ENCODE measurements at regions not wholly inside any gene's neighbourhood (a gene's known extent, or its start where the extent isn't known, plus 50 kb on each side); places are given as distances from the start of the nearest gene placed in this dataset.

DNA sequence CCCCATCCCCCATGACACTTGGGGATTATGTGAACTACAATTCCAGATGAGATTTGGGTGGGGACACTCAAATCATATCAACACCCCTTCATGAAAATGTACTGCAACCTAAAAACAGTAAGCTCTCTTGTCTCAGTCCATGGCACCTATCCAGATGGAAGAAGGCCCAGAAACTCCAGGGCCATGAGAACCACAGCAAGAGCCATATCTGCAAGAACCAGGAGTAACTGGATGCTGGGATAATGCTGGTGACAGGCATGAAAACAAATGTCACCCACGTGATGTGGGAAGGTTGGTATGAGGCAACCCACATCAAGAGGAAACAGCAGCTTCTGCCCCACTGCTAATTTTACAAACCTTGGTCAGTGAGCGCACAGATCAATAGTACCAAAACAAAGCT is 400.1 kb upstream of the ERCC4 start:
- H3K79me2 ChIP-seq (ENCODE audit: control insufficient read depth, insufficient read depth, low read length): no peaks in the 10 kb centered on the region
- DNase-seq (ENCODE audit: low read depth, low spot score) (no peak), FAIRE-seq (no peak)
- H3K4me1 ChIP-seq (ENCODE audit: control insufficient read depth, extremely low read depth, insufficient read depth, low read length): no peaks in the 10 kb centered on the region
- TF ChIP-seq, protein P1, sequence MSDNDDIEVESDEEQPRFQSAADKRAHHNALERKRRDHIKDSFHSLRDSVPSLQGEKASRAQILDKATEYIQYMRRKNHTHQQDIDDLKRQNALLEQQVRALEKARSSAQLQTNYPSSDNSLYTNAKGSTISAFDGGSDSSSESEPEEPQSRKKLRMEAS (IDR thresholded peaks at IDR 0.05; ENCODE audit: insufficient read depth, insufficient read length): no peak
- no peak for TF ChIP-seq POLR2AphosphoS5 (IDR thresholded peaks at IDR 0.05; ENCODE audit: insufficient read depth, low read depth, low read length)
- TF ChIP-seq MYC (IDR thresholded peaks at IDR 0.05; ENCODE audit: low read depth, low read length): no peak
- no TSS peak for BruUV-seq (replicated peaks)
- H3K9me3 ChIP-seq (replicated peaks; ENCODE audit: control insufficient read depth, insufficient read depth, low read length): peaks cover 4% of the 10 kb centered on the region
- no peak overlapping the region for H3K27ac ChIP-seq (ENCODE audit: insufficient read depth, low read depth, low read length)
- CTCF ChIA-PET: no interaction called here
- intact Hi-C loops (cut with micrococcal nuclease) (no loop called here), dilution Hi-C loops (cut with MboI; ENCODE audit: extremely low pct_ligation_motif_present, low sequenced_read_pairs) (no loop called here)
- H3K36me3 ChIP-seq (ENCODE audit: control insufficient read depth in 2 of 2, extremely low read depth in 1 of 2, insufficient read depth in 2 of 2, low read length in 2 of 2): no peaks in the 10 kb centered on the region
- H3K27me3 ChIP-seq (ENCODE audit: control insufficient read depth in 2 of 2, insufficient read depth in 2 of 2, low read length in 2 of 2): no peaks in the 10 kb centered on the region
- H2AFZ ChIP-seq (ENCODE audit: low read depth, low read length): no peak overlapping the region
- POLR2A ChIA-PET: no interaction called here
- H3K4me3 ChIP-seq (replicated peaks in 1 of 3; ENCODE audit: insufficient read depth in 1 of 3, low read depth in 1 of 3, low read length in 3 of 3): no peak overlapping the region
- no peak overlapping the region for H3K9ac ChIP-seq (replicated peaks; ENCODE audit: extremely low read depth, insufficient read depth, low read length)
- H4K20me1 ChIP-seq (replicated peaks; ENCODE audit: control insufficient read depth, extremely low read depth, insufficient read depth, low read length): no peaks in the 10 kb centered on the region
- H3K9me1 ChIP-seq (replicated peaks; ENCODE audit: control insufficient read depth, extremely low read depth, insufficient read depth, low read length): no peaks in the 10 kb centered on the region
- H3K4me2 ChIP-seq (ENCODE audit: insufficient read depth, low read length): no peak overlapping the region

DNA sequence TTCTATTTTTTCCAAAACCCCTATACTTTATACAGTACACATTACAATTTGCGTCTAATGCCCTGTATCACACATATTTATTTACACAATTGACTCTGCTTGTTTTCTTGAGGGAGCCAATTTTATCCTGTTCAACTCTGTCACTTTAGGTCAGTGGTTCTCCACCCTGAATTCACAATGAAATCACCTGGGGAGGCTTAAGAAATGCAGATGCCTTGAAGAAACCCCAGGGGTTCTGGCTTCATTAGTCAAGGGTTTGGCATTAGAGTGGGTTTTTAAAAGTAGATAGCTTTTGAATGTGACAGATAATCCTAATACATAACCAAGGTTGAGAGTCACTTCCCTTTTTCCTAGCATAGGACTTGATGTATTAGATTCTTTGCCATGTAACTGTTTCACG is 398.6 kb upstream of the ERCC4 start:
- intact Hi-C loops (cut with micrococcal nuclease): no loop called here
- Histone ChIP-seq H3K4me2 (ENCODE audit: insufficient read depth, low read length) (no peak overlapping the region), H3K9ac (replicated peaks; ENCODE audit: extremely low read depth, insufficient read depth, low read length) (no peak overlapping the region), H2AFZ (ENCODE audit: low read depth, low read length) (no peak overlapping the region), H3K9me3 (replicated peaks; ENCODE audit: control insufficient read depth, insufficient read depth, low read length) (peaks cover 2% of the 10 kb centered on the region), H3K4me3 (replicated peaks in 1 of 3; ENCODE audit: insufficient read depth in 1 of 3, low read depth in 1 of 3, low read length in 3 of 3) (no peak overlapping the region), H3K79me2 (ENCODE audit: control insufficient read depth, insufficient read depth, low read length) (no peaks in the 10 kb centered on the region), H4K20me1 (replicated peaks; ENCODE audit: control insufficient read depth, extremely low read depth, insufficient read depth, low read length) (no peaks in the 10 kb centered on the region), H3K9me1 (replicated peaks; ENCODE audit: control insufficient read depth, extremely low read depth, insufficient read depth, low read length) (no peaks in the 10 kb centered on the region), H3K27ac (ENCODE audit: insufficient read depth, low read depth, low read length) (no peak overlapping the region), H3K4me1 (ENCODE audit: control insufficient read depth, extremely low read depth, insufficient read depth, low read length) (no peaks in the 10 kb centered on the region), H3K27me3 (ENCODE audit: control insufficient read depth in 2 of 2, insufficient read depth in 2 of 2, low read length in 2 of 2) (no peaks in the 10 kb centered on the region), H3K36me3 (ENCODE audit: control insufficient read depth in 2 of 2, extremely low read depth in 1 of 2, insufficient read depth in 2 of 2, low read length in 2 of 2) (no peaks in the 10 kb centered on the region)
- TF ChIP-seq, protein P2, sequence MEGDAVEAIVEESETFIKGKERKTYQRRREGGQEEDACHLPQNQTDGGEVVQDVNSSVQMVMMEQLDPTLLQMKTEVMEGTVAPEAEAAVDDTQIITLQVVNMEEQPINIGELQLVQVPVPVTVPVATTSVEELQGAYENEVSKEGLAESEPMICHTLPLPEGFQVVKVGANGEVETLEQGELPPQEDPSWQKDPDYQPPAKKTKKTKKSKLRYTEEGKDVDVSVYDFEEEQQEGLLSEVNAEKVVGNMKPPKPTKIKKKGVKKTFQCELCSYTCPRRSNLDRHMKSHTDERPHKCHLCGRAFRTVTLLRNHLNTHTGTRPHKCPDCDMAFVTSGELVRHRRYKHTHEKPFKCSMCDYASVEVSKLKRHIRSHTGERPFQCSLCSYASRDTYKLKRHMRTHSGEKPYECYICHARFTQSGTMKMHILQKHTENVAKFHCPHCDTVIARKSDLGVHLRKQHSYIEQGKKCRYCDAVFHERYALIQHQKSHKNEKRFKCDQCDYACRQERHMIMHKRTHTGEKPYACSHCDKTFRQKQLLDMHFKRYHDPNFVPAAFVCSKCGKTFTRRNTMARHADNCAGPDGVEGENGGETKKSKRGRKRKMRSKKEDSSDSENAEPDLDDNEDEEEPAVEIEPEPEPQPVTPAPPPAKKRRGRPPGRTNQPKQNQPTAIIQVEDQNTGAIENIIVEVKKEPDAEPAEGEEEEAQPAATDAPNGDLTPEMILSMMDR (IDR thresholded peaks at IDR 0.05; ENCODE audit: extremely low read depth in 1 of 2, insufficient read depth in 1 of 2, low read depth in 1 of 2, low read length in 2 of 2): no peak
- TF ChIP-seq FOS (IDR thresholded peaks at IDR 0.05; ENCODE audit: borderline replicate concordance, insufficient read depth, low read length) (no peak), EZH2 (IDR thresholded peaks at IDR 0.05; ENCODE audit: borderline replicate concordance, low read depth, low read length, severe bottlenecking) (no peak), GATA2 (IDR thresholded peaks at IDR 0.05; ENCODE audit: insufficient read depth, insufficient read length, low read depth, low read length) (no peak), POLR2A (IDR thresholded peaks at IDR 0.05; ENCODE audit: low read depth, low read length) (no peak)
- TF ChIP-seq, protein P1 (IDR thresholded peaks at IDR 0.05; ENCODE audit: insufficient read depth, insufficient read length): no peak
- dilution Hi-C loops (cut with MboI; ENCODE audit: extremely low pct_ligation_motif_present, low sequenced_read_pairs): no loop called here
- ChIA-PET CTCF (no interaction called here), POLR2A (no interaction called here)
- no peak for FAIRE-seq
- BruUV-seq (replicated peaks): no TSS peak
- no peak for DNase-seq (ENCODE audit: low read depth, low spot score)

All from endothelial cell of umbilical vein (primary cell).